G401 (cell line): ENCODE measurements at regions not wholly inside any gene's neighbourhood (a gene's known extent, or its start where the extent isn't known, plus 50 kb on each side); places are given as distances from the start of the nearest gene placed in this dataset.

Source experiments
- DNase-seq: peaks from one replicate; pipeline ENCODE4 v3.0.0-alpha.2; 2015; ENCODE audit warnings: low spot score
- in situ Hi-C: cut with HindIII; loops from 2 replicates; pipeline ENCODE4 v1.10.0; 2016; ENCODE audit warnings: low sequenced_read_pairs, mixed read lengths

DNA sequence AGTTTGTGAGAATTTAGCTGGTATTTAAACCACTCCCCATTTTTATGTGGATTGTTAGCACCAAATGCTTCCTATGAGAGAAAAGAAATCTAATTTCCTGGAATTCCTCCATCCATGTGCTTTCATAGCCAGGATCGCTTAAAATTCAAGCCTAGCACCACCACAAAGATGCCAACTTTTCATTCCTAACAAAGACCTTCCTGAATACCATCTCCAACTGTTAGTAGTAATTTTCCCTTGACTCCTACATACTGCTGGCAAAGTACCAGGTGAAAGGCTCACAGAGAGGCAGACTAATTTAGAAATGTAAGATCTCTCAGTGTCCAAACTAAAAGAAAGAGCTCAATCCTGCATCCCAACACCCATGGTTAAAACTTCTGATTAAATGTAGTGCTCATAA, 386.3 kb downstream of the KCTD12 start:
- DNase-seq: peak; percentile 32
- in situ Hi-C loops: no loop called here

DNA sequence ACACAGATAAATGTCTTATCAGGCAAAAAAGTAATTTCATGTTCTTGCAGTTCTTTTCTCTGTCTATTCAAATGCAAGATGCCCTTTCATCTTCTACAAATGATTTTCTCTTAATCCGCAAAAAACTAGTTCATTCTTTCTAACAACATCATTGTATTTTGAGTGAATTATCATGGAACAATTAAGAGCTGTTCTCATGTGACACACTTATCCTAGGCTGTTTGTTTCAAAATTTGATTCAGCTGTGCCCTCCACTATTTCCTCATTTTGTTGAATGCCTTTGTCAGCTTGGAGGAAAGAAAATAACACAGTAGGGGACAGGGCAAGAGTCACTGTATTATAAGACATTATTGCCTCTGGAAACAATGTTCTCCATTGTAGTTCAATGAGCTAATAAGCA, 396.9 kb downstream of the KCTD12 start:
- in situ Hi-C loops: no loop called here
- DNase-seq: no peak

DNA sequence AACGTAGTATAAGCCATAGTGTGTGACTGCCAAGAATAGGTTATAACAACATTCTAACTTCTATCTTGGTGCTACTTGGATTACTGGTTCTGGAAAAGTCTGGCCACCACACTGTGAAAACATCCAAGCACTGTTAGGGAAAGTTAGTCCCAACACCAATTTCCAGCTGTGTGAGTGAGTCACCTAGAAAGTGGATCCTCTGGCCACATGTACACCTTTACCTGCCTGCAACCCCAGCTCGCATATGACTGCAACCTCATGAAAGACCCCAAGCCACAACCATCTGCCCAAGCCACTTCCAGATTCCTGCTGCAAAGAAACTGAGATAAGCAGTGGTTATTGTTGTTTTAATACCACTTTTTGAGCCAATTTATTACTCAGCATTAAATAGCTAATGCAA, 404.5 kb downstream of the KCTD12 start:
- in situ Hi-C loops: no loop called here
- no peak for DNase-seq

DNA sequence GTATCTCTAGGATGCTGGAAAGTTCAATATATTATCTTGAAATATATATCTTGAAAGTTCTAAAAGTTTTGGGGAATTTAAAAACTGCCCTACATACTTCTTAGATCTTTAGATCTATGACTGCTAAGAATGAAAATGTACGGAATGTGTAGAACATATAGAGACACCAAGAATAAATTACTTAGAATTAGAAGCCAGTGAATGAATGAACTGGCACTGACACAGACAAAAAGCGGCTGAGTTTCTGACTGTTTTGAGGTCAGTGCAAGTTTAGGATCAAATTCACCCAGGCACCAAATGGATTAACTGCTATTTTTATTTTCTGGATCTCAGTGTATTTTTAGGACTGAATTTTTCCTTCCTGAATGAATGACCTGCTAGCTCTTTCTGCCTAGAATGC, 411.2 kb downstream of the KCTD12 start:
- DNase-seq: no peak
- in situ Hi-C loops: no loop called here

DNA sequence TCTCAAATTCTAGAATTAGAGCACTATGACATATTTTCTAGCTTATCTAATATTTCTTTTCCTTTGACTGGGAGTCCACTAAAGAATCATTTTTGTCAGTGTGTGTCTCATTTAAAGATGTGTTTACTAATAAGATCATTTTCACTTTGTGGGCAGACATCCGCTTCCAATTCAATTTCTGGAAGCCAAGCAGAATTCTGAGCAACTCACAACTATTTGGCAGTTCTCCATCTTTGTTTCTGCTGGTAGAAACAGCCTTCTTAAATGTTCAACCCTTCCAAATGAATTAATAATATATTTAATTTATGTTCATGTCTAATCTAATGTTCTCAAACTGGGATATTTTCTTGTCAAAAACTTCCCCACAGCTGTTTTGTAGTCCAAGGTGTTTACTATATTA, 411.8 kb downstream of the KCTD12 start:
- DNase-seq: no peak
- in situ Hi-C loops: no loop called here

DNA sequence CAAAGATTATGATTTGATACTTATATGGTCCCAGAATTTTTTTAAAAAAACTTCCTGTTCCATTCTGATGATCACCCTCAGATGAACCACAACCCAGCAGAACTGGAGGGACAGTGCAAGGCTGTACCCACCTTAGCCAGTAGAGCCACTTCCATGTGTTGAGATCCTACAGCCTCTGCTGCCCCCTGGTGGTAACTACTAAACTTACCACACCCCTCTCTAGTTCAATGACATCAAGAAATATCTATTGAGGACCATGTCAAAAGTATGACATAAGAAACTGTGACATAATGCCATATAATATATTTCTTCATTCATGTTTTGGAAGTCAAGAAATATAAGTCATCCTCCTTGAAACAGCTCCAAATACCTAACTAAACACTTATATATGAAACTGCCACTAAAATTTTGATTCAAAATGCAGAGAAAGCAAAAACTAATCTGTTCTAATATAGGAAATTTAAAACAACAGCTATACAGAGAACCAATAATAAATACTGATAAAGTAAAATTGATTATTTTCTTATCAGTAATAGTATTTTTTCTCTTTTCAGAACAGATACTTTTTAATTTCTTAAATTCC, 412.6 kb downstream of the KCTD12 start:
- in situ Hi-C loops: no loop called here
- peak; percentile 85 for DNase-seq

DNA sequence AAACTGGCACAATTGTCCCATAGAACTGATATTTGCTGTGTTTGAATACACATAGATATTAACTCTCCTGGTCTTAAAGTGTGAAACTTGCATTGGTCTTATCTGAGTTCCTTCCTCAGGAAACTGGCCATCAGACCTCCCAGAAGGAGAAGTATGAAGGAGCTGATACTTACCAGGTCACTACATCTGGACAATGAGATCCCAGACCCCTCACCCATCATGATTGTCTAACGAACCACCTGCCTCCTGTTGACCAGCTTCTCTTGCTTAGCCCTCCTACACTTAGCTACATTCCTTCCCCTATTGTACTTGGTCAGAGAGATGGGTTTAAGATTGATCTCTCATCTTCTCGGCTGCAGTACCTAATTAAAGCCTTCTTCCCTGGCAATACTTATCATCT, 413.3 kb downstream of the KCTD12 start:
- in situ Hi-C loops: no loop called here
- DNase-seq: no peak

DNA sequence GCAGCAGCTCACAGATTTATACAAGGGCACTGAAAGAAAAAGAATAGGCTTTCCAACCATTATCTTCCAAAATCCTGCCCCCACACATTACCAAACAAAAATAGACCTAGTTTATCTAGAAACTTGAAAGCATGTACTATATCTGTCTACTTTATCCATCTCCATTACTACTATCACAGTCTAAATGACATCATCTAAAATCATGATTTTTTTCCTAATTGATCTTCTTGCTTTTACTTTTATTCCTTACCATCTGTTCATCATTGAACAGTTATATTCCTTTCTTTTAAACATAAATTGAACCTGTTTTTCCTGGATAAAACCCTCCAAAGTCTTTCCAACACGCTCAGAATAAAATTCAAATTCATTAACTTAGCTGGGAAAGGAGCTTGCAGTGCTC, 414.7 kb downstream of the KCTD12 start:
- no peak for DNase-seq

DNA sequence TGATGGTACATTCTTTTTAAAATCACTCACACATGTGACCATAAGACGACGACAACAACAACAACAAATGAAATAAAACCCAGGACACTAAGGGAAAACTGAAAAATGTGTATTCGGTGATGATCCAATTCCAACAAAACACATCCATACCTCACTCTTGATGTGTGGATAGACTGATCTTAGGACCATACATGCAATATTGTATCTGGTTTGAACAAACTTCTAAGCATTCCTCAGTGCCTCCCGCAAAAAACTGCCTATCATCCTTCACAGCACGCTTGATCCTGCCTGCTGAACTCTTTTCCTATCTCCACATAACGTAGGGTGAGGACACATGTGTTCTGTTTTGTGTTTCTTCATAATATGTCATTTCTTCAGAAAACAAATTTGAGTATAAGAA, 415.2 kb downstream of the KCTD12 start:
- in situ Hi-C loops: no loop called here
- no peak for DNase-seq

More for the DNA sequence above, 414.7 kb downstream of the KCTD12 start:
- in situ Hi-C loops: no loop called here

DNA sequence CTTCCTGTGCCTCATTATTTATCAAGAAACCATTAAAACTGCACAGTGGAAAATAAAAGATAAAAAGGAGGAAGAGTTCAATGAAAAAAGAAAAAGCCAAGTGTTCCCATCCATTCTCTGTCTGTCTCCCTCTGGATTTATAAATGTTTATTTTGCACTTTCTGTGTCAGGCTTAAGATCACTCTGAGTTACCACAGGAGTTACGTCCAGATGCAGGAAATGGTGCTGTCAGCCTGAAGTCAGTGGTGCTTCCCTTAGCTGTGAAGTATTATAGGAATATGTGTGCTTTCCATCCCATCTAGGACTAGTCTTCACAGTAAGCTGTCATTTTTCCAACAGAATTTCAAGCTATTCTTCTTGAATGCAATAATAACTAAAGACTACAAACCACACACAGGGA, 420.2 kb downstream of the KCTD12 start:
- in situ Hi-C loops: no loop called here
- DNase-seq: no peak

DNA sequence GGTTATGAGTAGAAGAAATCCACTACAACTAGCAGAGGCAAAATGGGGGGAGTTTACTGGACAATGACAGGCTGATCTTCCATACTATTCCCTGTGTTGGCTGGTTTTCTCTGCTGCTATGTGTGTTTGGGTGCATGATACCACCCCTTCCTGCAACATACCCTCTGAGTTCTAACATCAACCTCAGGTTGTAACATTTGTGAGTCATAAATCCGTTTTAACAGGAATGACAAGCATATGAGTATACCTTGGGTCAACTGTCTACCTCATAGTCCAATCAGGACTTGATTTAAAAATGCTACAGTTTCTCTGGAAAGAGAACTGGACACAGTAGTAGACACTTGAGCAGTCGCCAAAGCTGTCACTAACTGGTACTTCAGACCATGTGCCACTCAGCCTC, 422.9 kb downstream of the KCTD12 start:
- in situ Hi-C loops: no loop called here
- DNase-seq: no peak

DNA sequence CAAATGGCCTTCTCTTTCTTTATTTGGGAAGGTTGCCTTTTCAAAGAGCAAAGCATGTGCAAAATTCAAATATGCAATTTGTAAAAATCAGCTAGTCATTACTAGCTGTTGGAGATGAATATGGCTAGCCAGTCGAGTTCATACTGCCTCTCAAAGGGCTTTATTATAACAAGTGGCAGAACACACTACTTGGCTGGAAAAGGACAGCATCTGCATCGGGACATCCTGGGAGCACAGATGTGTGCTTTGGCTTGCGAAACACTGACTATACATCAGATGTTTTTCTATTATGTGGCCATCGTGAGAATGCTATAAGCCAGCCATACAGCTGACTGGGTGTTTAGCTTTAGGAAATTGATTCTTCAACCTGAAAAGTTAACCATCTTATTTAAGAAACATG, 424.2 kb downstream of the KCTD12 start:
- DNase-seq: no peak
- in situ Hi-C loops: no loop called here

DNA sequence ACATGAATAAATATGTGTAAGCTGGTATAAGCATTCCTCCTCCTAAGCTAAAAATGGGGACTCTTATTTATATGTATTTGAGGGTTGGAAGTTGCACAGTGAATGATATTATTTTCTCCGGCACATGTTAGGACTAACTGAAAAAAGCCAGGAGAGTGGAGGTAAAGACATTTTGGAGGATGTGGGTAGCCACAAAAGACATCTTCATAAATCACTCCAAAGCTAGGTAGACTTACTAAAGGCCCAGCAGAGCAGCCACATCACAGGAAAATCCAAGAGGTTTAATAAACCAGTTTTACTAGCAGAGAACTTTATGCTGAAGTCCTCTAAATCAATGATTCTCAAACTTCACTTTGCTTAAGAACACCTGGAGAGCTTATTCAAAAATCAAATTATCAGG, 424.7 kb downstream of the KCTD12 start:
- in situ Hi-C loops: no loop called here
- no peak for DNase-seq

DNA sequence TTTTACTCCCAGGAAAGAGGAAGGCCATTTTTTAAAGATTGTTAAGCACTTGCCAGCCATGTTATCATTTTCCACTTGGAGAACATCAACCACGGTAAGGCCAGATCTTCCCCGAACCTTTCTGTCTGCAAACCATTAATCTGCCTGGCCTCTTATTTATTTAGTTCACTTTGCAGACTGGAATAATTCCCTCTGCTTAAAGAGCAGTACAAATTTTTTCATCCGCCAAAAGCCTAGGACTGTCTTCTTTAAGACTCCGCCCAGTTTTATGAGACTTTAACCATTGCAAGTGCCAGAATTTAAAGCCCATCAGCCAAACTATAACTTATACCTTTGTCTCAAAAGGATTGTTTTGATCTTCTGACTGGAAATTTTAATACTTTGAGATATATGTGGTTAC, 426.3 kb downstream of the KCTD12 start:
- in situ Hi-C loops: no loop called here
- DNase-seq: no peak

DNA sequence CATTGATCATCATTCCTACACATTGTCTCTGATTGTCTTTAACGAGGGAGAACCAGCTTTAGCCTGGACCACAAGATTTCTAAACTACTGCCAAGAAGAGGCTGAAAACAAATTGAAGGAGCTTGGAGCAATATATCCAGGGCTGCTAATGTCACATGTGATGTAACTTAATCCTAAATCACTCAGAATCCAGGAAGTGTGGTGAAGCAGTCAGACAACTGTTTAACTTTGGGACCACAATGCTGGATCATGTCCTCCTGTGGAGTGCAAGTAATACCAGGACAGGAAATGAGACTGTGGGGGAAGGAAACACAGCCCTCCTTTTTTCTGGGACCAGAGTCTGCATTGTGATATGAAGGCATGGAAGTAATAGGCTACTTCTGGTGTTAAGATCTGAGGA, 430.2 kb downstream of the KCTD12 start:
- no peak for DNase-seq
- in situ Hi-C loops: no loop called here

DNA sequence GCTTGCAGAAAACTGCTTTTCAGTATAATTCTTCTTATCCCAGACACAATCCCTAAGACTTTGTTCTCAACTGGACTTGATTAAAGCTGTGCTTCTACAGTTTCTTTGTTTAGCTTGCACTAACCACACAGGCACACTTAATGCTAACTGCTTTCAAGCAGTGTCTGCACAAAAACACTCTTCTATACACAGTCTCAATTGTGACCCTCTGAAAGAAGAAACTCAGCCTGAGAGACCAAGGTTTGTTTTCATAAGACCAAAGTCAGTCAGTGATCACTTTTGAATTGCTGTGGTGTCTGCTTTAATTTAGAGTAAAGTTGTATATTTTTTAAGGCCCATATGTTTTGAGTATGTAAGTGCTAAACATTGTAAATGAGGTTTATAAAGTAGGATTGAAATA, 431.2 kb downstream of the KCTD12 start:
- DNase-seq: no peak
- in situ Hi-C loops: no loop called here

DNA sequence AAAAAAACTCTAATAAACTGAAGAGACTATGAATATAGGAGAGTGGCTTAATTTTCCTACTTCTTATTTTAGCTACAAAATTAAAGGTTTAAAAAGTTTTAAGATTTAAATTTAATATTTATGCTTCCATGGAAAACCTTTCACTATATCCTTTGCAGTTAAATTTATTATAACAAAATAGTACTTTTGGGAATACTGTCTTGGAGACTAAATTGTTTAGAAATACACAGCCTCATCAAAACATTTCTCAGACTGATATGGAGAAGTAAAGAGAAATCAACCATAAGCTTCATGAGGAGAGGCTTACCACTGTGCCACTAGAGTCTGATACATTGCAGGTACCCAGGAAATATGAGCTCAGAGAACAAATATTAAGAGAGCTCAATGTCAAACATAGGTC, 436.5 kb downstream of the KCTD12 start:
- DNase-seq: no peak
- in situ Hi-C loops: no loop called here

DNA sequence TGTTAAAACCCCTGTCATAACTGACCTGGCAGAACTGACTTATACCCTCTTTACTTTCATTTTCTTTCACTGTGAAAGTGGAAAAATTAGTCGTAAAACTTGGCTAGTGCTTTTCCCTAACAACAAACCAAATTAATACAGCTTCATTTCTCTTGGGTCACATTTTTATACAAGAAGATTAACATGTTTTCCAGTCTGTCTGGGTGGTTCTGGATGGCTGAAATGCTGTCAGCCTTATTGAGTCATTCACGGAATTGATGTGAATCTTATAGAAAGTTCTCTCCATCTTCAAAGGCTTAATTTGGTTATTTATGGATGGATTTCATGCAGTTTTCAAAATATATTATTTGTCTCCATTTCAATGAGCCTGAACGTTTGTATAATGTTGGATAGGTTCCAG, 440.0 kb downstream of the KCTD12 start:
- in situ Hi-C loops: no loop called here

DNA sequence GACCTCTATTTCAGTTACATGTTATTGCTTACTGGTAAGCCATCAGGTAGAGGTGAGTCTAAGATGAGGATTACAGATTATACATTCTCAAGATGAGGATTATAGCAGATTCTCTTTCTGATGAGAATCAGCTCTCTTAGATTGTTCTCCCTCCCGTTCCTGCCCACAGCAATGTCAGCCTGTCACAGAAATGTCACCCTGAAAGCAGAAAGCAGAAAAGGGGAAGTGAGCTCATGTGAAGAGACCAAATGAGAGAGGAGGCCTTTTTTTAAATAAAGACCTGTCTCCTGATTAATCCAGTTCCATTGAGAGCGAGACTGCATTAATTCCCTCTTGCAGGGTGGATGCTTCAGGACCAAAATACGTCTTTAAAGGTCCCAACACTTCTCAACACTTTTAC, 445.6 kb downstream of the KCTD12 start:
- in situ Hi-C loops: no loop called here
- DNase-seq: no peak

More for the DNA sequence above, 440.0 kb downstream of the KCTD12 start:
- DNase-seq: no peak

DNA sequence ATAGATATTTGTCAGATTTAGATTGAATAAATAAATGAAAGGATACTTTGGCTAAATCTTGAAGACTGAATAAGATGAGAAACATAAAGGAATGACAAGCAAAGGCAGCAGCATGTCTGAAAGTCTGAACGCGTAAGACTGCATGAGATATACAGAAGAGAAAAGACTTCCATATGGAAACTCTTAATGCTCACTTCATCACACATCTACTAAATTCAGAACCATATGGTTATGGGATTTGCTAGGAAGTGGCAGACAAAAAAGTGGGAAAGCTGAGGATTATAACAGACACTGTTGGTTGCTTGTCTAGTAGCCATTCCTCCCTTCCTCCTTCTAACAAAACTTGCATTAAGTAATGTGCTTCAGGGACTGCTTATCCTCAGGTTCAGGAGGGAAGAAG, 446.7 kb downstream of the KCTD12 start:
- in situ Hi-C loops: no loop called here
- no peak for DNase-seq

DNA sequence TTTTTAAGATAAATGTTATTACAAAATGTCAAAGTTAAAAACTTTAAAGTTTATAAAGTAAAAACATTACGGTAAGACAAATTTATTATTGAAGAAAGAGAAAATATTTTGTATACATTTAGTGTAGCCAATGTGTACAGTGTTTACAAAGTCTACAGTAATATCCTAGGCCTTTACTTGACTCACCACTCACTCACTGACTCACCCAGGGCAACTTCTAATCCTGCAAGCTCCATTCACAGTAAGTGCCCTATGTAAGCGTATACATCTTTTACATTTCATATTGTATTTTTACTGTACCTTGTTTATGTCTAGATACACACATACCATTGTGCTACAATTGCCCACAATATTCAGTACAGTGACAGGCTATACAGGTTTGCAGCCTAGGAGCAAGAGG, 448.2 kb downstream of the KCTD12 start:
- in situ Hi-C loops: no loop called here

DNA sequence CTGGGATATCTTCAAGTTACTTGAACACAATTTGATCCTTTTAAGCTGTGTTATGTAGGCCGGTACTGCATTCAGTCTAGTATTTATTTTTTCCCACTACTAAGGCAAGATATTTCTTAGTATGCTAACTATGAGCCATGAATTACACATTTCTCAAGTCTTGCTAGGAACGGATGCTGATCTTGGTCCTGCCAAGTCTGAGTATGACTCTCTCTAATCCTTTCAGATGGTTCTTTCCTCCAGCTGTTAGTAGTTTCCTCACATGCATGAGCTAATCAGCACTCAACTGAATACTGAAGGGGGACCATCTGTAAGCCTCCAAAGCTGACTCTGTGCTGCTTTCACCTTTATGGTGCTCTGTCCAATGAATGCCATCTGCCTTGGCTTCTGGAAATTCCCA, 460.3 kb downstream of the KCTD12 start:
- in situ Hi-C loops: no loop called here
- no peak for DNase-seq

More for the DNA sequence above, 448.2 kb downstream of the KCTD12 start:
- no peak for DNase-seq
